OCI-LY7 (cell line): ENCODE measurements at regions not wholly inside any gene's neighbourhood (a gene's known extent, or its start where the extent isn't known, plus 50 kb on each side); places are given as distances from the start of the nearest gene placed in this dataset.

Experiments
- EZH2phosphoT487 ChIP-seq: fragments of 200-600 bp; sonication (generic); IDR thresholded peaks from 2 replicates; pipeline ENCODE4 v1.6.1; 2018; ENCODE audit warnings: low read depth, borderline replicate concordance, mild to moderate bottlenecking, mixed run types, antibody characterized with exemption, low read length, moderate library complexity, mixed read lengths
- TF ChIP-seq, protein P1 (sequence below): fragments of 200-600 bp; sonication (generic); conservative IDR thresholded peaks from 2 replicates; pipeline ENCODE4 v1.5.1; 2014; ENCODE audit warnings: mild to moderate bottlenecking, antibody characterized with exemption, low read length, moderate library complexity, mixed read lengths

DNA sequence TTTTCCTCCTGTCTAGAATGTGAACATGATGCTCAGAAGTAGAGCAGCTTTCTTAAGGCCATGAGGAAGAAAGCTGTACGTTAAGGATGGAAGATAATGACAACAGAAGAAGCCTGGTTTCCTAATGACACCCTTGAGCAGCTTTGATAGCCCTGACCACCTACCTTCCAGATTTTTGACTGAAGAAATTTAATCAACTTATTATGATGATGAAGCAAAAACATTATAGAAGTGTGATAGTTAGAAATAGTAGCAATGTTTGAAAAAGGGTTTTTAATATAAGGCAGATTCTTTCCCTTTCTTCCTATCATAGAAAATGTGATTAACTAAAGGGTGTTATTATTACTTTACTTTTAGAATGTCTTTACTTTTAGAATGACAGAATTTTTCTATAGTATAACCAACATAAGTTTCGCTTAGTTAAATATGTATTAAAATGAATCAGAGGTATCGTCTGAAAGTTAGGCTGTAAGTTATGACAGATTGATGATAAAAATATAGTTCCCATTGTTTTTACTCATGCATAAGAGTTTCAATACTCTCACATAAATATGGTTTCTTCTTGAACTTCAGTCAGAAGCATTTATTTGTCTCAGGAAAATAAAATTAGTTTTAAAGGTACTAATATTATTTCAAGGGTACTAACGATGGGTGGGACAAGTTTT, 50.1 kb upstream of the PPFIA2 start:
- no peak for TF ChIP-seq EZH2phosphoT487
- TF ChIP-seq, protein P1, sequence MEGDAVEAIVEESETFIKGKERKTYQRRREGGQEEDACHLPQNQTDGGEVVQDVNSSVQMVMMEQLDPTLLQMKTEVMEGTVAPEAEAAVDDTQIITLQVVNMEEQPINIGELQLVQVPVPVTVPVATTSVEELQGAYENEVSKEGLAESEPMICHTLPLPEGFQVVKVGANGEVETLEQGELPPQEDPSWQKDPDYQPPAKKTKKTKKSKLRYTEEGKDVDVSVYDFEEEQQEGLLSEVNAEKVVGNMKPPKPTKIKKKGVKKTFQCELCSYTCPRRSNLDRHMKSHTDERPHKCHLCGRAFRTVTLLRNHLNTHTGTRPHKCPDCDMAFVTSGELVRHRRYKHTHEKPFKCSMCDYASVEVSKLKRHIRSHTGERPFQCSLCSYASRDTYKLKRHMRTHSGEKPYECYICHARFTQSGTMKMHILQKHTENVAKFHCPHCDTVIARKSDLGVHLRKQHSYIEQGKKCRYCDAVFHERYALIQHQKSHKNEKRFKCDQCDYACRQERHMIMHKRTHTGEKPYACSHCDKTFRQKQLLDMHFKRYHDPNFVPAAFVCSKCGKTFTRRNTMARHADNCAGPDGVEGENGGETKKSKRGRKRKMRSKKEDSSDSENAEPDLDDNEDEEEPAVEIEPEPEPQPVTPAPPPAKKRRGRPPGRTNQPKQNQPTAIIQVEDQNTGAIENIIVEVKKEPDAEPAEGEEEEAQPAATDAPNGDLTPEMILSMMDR: no peak
